Stomach (tissue), 4 donors: ENCODE measurements at regions not wholly inside any gene's neighbourhood (a gene's known extent, or its start where the extent isn't known, plus 50 kb on each side); places are given as distances from the start of the nearest gene placed in this dataset.

Source experiments
- POLR2A ChIP-seq, 4 donors: fragments of 450-650 bp; IDR thresholded peaks; one replicate each; pipeline ENCODE4 v1.6.1; 2016; ENCODE audit warnings: antibody characterized with exemption in 4 of 4, control low read depth in 2 of 4, mild to moderate bottlenecking in 1 of 4, moderate library complexity in 1 of 4
- TF ChIP-seq, protein P1 (sequence below), 7 experiments: fragments of 450-650 bp in 4 of 7; fragments of 200-600 bp in 3 of 7; sonication (generic) in 3 of 7; IDR thresholded peaks; one replicate each; pipeline ENCODE4 v1.5.1; 2016 to 2019; ENCODE audit warnings: antibody characterized with exemption in 7 of 7, control low read depth in 2 of 7, mild to moderate bottlenecking in 1 of 7

DNA sequence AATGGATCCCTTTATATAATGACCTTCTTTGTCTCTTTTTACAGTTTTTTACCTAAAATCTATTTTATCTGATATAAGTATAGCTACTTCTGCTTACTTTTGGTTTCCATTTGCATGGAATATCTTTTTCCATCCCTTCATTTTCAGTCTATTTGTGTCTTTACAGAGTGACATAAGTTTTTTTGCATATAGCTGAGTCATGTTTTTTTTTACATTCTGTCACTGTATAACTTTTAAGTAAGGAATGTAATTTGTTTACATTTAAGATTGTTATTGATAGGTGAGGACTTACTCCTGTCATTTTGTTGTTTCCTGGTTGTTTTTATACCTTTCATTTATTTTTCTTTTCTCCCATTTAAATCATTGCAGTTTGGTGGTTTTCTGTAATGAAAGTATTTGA lies 402.7 kb upstream of the ADGRL2 start:
- TF ChIP-seq, protein P1, sequence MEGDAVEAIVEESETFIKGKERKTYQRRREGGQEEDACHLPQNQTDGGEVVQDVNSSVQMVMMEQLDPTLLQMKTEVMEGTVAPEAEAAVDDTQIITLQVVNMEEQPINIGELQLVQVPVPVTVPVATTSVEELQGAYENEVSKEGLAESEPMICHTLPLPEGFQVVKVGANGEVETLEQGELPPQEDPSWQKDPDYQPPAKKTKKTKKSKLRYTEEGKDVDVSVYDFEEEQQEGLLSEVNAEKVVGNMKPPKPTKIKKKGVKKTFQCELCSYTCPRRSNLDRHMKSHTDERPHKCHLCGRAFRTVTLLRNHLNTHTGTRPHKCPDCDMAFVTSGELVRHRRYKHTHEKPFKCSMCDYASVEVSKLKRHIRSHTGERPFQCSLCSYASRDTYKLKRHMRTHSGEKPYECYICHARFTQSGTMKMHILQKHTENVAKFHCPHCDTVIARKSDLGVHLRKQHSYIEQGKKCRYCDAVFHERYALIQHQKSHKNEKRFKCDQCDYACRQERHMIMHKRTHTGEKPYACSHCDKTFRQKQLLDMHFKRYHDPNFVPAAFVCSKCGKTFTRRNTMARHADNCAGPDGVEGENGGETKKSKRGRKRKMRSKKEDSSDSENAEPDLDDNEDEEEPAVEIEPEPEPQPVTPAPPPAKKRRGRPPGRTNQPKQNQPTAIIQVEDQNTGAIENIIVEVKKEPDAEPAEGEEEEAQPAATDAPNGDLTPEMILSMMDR (IDR thresholded peaks at IDR 0.05), result no peak
- TF ChIP-seq POLR2A (IDR thresholded peaks at IDR 0.05), result no peak
